HG03039 (cell line): ENCODE measurements at regions not wholly inside any gene's neighbourhood (a gene's known extent, or its start where the extent isn't known, plus 50 kb on each side); places are given as distances from the start of the nearest gene placed in this dataset.

ENCODE experiments used
- ATAC-seq: cut with Tn5 transposase; IDR thresholded peaks from one replicate; pipeline ENCODE4 v1.9.1; 2021; ENCODE audit warnings: mild to moderate bottlenecking, moderate library complexity; ENCODE audit not compliant: unreplicated experiment

DNA sequence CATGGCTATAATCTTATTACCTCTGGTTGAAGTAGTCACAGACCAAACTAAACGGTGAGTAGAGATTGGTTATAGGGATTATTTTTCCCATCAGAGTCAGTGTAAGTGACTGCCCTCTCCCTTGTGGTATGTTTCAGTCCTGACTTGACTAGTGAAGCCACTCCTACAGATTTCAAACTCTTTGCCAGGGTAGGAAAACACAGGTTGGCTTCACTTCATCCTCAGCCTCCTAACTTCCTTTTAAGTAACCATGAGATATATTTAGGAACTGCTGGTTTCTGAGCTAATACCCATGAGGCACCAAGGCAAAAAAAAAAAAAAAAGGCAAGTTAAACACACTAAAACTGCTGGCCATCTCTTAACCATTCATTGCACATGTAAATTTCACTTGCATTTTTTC lies 349.2 kb upstream of the MCTP2 start:
- ATAC-seq: no peak

DNA sequence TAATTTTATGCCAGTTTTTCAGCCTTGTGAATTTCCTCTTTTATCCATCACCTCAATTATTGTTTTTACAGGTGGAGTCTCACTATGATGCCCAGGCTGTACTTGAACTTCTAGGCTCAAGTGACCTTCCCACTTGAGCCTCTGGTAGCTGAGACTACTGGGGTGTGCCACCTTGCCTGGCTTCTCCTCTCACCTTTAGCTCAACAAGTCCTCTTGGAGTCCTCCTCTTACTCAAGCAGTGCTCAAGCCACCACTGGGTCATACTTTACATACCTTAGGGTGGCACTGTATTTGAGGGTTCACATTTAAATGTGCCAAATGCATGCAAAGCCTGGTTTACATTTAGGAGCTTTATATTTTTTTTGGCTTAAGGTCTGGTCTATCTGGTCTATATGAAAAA lies 350.1 kb upstream of the MCTP2 start:
- ATAC-seq: no peak

DNA sequence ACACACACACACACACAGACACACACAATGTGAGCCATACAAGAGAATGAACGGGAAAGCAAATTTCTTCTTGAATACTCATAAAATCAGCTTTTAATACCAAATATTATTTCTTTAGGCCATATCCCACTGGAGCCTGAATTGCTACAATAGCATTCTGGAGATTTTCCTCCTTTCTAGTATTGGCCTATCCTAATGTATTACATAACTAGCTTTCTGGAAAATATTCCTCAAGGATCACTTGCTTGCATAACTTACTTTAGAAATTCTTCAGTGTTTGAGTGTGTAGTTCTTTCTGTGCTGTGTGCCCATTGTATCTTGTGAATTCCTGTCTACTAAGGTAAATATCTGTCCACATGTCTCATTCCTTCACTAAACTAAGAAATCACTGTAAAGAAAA lies 351.0 kb upstream of the MCTP2 start:
- no peak for ATAC-seq

DNA sequence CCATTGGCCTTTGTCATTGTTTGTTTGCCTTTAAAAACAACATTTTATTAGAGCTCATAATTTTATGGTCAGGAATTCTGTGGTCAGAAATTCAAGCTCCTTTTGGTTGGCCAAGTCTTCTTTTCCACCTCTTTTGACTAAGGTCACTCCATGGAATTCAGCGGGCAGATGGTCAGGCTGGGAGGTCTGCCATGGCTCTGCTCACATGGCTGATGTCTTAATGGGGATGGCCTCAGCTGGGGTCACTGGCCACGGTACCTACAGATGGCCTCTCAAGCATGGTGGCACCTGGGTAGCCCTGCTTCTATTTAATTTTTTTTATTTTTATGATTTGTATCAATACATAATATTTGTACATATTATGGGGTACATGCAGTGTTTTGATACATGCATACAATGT lies 360.8 kb upstream of the MCTP2 start:
- ATAC-seq: no peak

DNA sequence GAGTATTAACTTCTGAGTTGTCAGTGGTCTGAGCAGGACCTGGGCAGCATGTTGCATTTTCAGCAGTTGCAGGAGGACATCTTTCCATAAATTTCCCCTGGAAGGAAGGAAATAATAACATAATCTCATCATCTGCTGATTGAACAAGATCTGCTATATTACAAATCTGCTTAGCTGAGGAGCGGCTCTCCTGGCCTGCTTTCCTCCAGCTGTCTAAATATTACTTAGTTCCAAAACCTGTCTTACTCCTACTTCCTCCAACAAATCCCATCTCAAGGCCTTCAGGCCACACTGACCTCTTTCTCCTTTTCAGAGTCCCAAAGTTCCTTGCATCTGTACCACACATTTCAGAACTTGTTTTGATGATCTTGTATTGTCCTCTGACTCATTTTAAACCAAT lies 364.4 kb upstream of the MCTP2 start:
- ATAC-seq: no peak

DNA sequence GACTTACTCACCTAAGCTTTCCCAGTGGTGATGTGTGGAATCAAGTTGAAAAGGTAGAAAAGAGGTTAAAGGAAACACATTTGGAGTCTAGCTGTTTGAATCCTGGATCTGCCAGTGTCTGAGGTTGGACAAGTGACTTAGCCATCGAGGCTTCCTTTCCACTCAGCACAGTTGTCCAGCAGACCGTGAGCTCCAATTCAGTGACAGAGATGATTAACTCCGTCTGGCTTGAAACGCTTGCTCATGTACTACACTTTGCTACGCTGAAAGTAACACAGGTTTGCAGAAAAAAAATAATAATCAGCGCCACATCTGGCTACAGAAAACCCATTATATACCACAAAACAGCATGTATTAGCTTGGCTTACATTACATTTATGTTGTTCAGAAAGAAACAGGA lies 364.9 kb upstream of the MCTP2 start:
- ATAC-seq: no peak

DNA sequence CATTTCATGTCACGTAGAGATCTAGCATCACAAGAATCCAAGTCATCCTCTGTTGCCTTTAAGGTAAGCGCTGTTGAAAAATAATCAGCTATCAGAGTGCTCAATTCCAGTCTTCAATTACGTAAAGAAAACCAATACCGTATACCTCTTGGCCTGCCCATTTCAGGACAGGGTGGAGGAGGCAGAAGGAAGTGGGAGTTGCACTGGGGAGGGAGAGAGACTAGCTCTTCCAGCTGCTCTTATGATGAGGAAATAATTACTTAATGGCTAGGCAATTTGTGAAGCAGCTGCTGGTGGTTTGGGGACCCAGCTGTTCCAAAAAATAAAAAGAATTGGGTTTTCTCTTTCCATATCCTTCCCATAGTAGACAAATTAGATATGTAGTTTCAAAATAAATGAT lies 365.8 kb upstream of the MCTP2 start:
- no peak for ATAC-seq

DNA sequence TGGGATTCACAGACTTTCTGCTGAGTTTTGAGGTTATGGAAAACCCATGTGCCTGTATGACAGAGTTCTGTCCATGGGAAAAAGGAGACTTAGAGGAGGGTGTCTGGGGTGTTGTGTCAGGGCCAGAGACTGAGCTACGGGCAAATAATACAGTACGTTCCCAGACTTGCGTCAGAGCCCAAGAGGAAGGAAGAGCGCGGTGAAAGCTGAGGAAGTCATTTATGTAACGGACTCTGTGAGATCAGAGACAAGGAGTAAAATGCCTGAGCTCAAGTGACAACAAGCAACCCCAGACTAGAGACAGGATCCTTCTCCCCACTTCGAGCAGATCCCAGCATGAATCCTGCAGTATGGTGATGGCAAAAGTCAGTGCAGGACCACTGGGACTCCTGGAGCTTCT lies 368.6 kb upstream of the MCTP2 start:
- ATAC-seq: no peak

DNA sequence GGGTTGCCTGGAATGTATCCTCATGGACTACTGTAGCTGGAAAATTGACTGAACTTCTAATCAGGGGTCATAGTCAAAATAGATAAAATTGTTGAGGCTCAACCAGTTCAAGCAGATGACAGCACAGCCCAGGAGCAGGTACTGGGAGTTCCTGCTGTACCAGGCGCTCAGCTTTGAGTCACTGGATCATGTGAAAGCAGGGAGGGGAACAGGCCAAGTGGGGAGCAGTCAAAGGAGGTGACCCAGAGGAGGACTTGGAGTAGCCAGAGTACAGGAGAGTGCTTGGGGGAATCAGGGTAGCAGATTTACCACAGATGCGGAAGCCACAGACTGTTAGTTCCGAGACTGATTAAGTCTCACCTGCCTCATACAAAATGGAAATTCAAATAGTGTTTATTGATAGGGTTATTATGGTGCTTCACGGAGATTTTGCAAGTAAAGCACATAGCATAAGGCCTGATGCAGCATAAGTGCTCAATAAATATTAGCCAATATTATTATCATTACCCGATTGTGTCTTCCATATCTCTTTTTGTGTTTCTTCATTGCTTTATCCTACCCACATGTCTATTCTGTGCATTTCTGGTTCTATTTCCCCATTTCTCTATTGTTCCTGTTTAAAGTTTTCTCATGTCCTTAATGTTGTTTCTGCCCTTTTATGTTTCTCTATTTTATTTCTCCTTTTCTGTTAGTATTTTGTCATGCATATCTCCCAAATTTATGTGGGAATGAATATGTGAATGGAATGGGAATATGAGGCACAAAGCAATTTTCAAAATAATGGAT lies 369.2 kb upstream of the MCTP2 start:
- ATAC-seq: no peak

DNA sequence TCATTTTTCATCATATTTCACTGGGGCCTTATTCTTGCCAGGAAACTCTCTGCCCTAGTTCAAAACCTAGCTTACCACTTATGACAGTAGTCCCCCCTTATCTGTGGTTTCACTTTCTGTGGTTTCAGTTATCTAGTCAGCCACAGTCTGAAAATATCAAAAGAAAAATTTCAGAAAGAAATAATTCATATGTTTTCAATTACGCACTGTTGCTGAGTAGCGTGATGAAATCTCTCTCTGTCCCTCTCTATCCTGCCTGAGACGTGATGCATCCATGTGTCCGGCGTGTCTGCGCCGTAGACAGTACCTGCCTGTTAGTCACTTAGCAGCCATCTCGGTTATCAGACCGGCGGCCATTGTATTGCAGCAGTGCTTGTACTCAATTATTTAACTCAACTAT lies 369.9 kb upstream of the MCTP2 start:
- ATAC-seq: no peak

DNA sequence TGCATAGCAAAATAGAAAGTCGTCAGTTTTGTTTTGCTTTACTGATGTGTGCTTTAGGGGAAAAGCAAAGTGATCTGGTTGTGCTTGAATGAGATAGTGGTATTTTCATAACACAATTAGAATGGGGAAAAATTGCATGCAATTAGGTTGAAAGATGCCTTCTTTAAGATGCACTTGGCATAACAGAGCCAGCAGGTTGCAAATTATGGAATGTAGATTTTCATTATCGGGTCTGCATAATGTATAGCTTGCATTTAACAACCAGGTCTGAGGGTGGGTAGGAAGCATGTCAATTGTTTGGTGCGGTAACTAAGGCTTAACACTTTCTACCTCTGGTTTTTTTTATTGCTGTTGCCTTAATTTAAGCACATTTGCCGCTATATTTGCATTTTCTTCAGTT lies 370.7 kb upstream of the MCTP2 start:
- ATAC-seq: no peak

DNA sequence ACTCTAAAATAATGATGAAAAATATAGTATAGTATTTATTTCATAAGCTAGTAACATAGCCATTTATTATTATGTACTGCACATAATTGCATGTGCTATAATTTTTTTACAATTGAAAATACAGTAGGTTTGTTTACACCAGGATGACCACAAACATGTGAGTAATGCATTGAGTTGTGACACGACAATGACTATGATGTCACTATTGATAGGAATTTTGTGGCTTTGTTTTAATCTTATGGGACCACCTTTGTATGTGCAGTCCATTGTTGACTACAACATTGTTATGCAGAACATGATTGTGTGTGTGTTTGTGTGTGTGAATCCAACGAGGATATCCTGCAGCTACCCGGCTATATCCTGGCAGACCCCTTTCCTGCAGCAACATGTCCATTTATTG lies 372.2 kb upstream of the MCTP2 start:
- ATAC-seq: no peak

DNA sequence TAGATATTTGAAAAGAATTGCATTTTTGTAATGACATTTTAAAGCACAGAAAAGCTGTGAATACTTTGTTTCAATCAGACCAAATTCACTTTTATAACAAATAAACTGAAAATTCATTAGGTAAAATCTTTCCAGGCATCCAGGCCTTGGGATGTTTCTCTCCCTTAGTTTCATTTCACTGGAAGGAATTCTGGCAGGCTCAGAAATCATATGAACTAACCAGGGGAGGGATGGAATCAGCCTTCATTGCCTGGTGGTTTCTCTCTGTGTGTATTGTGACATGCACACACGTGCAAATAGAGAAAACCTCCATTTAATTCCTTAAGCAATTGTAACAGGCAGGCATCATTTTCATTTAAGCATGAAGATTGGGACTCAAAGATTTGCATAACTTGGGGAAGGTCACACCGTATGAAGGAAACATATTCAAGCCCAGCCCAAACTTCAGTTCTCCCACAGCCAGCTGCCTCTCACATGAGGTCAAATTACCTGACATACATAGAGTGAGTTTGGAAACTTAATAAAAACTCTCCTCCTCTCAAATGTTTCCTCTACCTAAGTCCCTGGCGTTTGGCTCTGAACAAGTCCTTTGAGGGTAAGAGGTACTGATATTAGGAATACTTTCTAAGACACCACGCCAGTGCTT lies 376.1 kb upstream of the MCTP2 start:
- no peak for ATAC-seq

DNA sequence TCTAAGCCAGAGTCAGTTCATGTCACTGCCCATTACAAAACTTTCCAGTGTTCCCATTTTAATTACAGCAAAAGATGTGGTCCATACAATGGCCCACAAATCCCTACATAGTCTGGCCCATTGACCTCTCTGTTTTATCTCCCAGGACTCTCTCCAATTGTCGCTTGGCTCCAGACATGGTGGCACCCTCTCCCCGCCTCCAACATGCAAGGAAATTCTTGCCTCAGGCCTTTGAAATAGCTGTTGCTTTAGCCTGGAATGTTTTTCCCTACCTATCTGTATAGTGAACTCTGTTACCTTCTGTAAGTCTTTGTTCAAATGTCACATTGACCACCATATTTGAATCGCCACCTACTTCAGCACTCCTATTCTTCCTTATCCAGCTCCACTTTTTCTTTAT lies 377.3 kb upstream of the MCTP2 start:
- no peak for ATAC-seq

DNA sequence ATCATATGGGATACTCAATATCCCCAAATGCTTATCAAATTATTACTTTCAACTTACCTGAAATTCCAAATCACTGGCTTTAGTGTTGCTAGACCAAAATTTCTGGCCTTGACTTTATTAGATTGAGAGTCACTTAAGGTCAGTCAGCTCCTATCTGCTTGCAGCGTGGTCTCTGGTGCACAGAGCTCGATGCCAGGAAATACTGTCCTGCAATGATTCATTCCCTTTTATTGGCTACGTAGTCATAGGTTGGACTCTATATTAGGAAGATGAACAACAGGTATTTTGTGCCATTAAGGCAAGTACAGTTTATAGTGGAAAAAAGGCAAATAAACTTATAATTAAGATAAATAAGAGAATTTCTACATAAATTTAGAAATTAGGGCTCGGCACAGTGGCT lies 378.6 kb upstream of the MCTP2 start:
- no peak for ATAC-seq

DNA sequence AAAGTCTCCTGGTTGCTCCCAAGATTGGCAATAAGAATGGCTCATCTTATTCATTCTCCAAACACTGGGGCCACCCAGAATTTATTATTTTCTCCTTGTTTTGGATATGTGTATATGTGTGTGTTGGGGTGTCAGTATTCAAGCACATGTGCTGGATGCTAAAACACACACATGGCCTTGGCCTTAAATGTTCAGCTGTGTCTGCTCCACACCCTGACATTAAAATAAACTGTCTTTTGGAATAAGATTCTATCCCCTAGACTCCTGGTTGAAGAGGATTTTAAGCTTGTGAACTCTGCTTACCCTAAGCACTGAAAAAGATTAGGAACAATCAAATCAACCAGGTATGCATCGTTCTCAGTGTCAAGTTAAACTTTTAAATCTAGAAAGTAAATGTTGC lies 382.9 kb upstream of the MCTP2 start:
- ATAC-seq: no peak

DNA sequence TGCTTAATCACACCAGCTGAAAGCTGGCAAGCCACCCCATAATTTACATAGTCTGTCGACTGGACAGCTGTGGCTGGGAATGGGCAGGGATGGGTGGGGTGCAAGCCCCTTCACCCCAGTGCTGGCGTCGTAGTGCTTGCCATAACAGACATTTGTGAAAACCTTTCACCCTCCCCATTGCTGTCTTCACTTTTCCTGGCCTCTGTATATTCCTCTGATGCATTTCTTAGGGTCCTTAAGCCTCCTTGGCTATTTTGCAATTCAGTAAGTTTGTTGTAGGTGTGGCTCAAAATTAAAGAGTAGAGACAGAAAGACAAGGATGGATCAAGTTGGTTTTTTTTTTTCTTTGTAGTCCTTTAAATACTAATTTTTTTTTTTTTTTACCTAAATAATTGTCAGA lies 383.3 kb upstream of the MCTP2 start:
- ATAC-seq: no peak

DNA sequence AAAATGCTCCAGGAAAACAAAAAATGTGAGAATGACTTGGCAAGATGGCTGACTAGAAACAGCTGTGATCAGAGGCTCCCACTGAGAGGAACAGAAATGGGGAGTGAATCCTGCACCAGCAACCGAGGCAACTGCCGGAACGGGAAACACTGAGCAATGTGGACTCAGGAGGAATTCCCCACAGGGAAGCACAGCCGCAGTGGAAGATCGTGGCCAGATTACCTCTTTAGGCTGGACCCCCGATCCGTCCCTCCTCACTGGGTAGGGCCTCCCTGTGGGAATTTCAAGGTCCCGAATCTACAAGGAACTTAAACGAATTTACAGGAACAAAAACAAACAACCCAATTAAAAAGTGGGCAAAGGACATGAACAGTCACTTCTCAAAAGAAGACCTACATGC lies 385.2 kb upstream of the MCTP2 start:
- ATAC-seq: no peak

DNA sequence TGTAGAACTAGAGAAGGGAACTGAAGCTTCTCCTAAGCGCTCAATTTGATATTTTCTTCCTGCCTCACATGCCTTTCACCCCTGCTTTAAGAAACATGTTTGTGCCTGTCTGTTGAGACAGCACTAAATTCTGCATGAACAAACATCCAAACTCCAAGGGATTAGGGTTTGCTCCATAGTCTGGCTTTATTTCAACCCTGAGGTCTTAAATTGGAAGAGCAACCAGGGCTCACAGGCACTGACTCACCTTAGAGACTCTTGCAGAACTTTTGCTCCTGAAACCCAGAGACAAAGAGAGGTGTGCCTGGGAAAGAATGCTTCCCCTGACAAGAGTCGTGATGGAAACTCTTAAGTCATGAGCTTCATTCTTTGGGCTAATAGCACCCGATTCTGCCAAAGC lies 393.9 kb upstream of the MCTP2 start:
- no peak for ATAC-seq

DNA sequence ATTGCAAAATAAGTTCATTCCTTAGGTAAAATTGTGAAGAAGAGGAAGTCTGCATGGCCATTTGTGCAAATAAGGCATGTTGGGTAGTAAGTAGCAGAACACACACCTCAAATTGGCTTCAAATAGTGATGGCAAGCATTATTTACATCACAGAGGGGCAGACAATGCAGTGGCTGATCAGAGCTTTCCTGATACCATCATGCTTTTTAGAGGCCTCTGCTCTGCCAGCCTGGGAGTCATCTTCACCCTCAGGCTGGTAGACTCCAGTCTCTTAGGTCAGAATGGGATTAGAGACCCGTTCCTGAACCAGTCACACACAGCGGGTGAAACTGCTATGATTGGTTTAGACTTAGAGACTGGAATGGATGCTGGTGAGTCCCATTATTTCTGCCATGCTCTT lies 396.0 kb upstream of the MCTP2 start:
- ATAC-seq: no peak

DNA sequence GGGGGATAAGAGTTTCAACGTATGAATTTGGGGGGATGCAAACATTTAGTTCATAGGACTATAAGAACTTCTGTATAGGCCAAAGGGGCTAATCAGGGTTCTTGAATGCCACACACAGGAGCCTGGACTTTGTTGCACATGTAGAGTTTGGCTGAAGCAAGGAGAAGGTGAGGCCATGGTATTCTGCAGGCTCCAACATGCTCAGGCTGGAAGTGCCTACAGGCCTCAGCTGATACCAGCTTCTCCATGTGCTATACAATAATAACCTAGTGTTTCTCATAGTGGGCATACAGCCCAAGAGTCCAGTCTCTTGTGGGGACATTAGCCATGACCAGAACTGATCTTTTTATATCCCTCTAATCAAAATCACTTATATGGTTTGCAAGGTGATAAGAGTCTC lies 399.7 kb upstream of the MCTP2 start:
- no peak for ATAC-seq

DNA sequence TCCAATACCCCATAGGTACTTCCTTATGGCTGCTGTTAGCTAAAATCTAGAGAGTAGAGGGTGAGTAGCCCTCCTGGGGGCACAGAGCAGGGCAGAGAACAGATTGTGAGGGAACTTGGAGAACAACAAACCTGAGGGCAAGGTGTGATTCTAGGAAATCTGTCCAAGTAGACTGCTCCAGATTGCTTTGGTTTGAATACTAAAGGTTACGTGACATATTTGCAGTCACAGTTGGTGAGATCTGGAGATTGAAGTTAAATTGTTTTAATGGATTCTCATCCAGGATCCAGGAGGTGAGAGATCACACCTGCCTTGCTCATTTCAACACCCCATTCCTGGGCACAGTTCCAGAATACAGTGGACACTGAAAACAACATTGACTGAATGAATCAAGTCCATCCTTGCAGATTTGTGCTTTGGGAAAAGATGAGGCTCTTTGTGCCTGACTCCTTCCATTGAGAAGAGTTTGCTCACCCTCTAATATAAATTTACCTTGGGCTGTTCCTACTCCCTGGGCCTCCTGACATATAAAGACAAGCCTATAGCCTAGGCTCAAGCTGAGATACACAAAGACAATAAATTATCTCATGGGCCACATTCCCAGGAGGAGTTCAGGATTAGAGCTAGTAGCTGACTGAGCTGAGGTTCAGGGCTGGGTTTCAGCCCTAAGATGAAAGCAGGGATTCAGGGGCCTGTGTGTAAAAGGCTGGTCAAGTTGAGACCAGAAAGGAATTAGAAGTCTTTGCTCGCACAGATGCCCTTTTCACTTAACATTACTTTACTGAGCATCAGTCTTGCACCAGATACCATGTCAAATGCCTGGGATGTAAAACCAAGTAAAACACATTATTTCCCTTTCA lies 400.9 kb upstream of the MCTP2 start:
- ATAC-seq: no peak
